ENCODE measurements at regions not wholly inside any gene's neighbourhood (a gene's known extent, or its start where the extent isn't known, plus 50 kb on each side); places are given as distances from the start of the nearest gene placed in this dataset.

DNA sequence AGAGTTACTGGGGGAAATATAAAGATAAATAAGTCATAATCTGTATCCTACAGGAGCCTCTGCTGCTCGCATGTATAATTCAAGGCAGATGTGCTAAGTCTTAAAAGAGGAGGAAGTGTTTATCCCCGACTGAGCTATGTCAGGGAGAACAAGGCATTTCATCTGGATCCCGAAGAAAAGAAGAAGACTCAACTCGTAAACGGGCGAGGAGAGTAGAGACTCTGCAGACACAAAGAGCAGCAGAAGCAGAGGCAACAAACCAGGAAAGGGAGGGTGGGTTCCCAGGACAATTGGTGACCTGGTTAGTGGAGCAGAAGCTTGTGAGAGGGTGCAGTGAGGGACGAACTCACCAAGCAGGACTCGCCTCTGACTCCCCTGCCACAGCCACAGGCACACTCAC, 368.6 kb downstream of the EIPR1 start:
- 22 to 26% methylated on average over 8 of the region's 8 CpGs for WGBS, 2 donors
- TF ChIP-seq, protein P1, sequence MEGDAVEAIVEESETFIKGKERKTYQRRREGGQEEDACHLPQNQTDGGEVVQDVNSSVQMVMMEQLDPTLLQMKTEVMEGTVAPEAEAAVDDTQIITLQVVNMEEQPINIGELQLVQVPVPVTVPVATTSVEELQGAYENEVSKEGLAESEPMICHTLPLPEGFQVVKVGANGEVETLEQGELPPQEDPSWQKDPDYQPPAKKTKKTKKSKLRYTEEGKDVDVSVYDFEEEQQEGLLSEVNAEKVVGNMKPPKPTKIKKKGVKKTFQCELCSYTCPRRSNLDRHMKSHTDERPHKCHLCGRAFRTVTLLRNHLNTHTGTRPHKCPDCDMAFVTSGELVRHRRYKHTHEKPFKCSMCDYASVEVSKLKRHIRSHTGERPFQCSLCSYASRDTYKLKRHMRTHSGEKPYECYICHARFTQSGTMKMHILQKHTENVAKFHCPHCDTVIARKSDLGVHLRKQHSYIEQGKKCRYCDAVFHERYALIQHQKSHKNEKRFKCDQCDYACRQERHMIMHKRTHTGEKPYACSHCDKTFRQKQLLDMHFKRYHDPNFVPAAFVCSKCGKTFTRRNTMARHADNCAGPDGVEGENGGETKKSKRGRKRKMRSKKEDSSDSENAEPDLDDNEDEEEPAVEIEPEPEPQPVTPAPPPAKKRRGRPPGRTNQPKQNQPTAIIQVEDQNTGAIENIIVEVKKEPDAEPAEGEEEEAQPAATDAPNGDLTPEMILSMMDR (IDR thresholded peaks at IDR 0.05), result no peak
- no peak for TF ChIP-seq POLR2A (IDR thresholded peaks at IDR 0.05)

DNA sequence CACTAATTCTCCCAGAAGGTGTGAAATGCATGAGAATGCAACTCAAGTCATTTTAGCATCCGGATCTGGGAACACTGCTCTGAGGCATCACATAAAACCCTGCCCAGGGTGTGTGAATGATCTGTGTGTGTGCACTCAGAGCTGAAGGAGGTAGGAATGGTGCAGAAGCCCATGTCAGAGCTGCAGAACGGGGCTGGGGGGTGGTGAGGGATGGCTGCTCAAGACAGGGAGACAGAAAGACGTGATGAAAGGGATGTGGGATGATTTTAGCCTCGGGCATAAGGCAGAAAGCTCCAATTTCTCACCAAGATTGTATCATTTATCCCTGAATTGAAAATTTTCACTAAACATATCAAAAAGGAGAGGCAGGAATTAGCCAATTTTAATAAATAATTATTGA, 369.1 kb downstream of the EIPR1 start:
- no peak for TF ChIP-seq POLR2A (IDR thresholded peaks at IDR 0.05)
- TF ChIP-seq, protein P1 (IDR thresholded peaks at IDR 0.05), result no peak
- no peak for DNase-seq (ENCODE audit: low spot score in 2 of 2)
- 15 to 20% methylated on average over 4 of the region's 4 CpGs for WGBS, 2 donors
- intact Hi-C loops (cut with DNase I; ENCODE audit: low total_unique reads), result no loop called here
- no peak overlapping the region for H3K4me3 ChIP-seq (ENCODE audit: low read depth, poor library complexity, severe bottlenecking)

More for the DNA sequence above, 368.6 kb downstream of the EIPR1 start:
- DNase-seq (ENCODE audit: low spot score in 2 of 2), result no peak
- H3K4me3 ChIP-seq (ENCODE audit: low read depth, poor library complexity, severe bottlenecking), result no peak overlapping the region
- intact Hi-C loops (cut with DNase I; ENCODE audit: low total_unique reads), result no loop called here

DNA sequence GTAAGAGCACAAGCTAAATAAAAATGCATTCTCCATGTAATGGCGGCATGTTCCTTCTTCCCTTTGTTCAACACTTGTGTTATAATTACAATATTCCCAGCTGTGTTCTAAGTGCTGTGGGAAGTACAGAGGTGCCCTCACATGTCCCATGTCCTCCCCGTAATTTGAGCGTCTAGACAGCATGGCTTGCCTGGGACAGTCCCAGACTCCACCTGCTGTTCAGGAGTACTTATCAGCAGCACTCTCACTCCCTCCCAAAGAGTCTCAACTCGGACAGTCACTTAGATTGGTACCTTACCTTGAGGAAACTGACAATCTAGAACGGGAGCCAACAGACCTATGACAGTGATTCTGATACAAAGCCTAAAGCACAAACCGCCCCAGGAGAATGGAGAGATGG, 370.5 kb downstream of the EIPR1 start:
- H3K4me3 ChIP-seq (ENCODE audit: low read depth, poor library complexity, severe bottlenecking), result no peak overlapping the region
- 85 to 86% methylated on average over 6 of the region's 6 CpGs for WGBS, 2 donors
- TF ChIP-seq POLR2A (IDR thresholded peaks at IDR 0.05), result no peak
- TF ChIP-seq, protein P1 (IDR thresholded peaks at IDR 0.05), result no peak
- intact Hi-C loops (cut with DNase I; ENCODE audit: low total_unique reads), result no loop called here
- DNase-seq (ENCODE audit: low spot score in 2 of 2), result no peak

DNA sequence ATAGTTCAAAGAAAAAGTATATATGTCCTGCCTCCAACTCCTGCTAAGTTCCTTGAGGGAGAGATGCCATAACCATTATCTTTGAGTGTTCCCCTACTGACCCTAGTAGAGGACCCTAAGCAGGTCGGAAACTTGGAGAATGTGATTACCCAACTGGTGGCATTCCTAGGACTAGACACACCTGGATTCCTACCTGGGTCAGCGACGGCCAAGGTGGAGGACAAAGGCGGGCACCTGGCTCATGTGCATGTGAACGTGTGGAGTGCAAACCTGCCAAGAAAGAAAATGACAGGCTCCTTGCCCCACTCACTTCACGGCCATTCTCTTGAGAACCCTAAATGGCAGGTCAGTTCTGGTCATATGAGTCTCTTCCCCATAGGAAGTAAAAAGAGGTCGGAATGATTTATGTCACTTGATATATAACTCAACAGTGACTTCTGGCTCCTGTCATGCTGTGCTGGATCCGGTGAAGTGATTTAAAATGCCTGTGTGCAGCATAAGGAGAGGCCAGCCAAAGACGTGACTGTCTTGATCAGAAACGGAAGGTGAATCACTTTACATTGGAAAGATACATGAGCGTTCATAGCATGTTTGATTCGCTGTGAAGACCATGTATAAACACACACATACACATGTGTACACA, 371.6 kb downstream of the EIPR1 start:
- TF ChIP-seq, protein P1 (IDR thresholded peaks at IDR 0.05), result no peak
- no peak for TF ChIP-seq POLR2A (IDR thresholded peaks at IDR 0.05)
- intact Hi-C loops (cut with DNase I; ENCODE audit: low total_unique reads), result no loop called here
- DNase-seq (ENCODE audit: low spot score in 2 of 2), result no peak
- H3K4me3 ChIP-seq (ENCODE audit: low read depth, poor library complexity, severe bottlenecking), result no peak overlapping the region
- 67 to 72% methylated on average over 12 of the region's 12 CpGs for WGBS, 2 donors

DNA sequence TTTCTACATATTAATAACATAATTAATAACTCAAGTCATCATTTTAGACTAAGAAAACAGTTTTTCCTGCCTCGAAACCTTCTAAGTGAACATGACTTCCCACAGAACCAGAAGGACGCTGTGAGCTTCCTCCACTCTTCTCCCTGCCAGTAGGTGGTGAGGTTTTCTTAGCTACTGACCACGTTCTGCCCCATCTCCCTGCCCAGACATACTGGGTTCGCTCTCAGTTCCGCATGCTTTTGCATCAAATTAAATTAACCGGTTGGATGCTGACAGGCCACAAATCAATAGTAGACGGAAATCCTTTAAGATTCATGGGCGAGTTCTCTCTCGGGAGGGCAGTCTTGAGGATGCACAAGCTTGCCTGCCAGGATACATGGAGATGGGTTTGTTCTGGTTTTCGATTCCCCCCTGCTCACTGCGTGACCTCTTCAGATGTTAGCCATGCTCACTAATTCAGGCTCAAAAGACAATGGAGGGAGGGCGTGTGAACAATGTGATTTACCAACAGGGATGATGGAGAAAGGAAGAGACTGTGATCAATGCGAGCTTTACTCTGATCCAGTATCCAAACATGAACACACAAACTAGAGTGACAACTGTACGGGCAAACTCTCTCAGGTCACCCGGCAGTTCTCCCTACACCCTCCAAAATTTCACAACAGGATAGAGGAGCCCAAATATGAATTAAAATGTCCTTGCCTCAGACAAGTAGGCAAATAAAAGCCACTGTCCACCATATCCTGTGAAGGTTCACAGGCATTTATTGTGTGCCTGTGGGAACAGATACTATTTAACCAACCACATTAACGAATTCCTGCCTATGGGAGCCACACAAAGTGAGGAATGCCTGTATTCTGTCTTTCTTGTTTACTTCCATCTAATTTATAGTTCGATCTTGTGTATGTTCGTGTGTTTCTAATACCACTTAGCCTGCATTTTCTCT, 375.7 kb downstream of the EIPR1 start:
- intact Hi-C loops (cut with DNase I; ENCODE audit: low total_unique reads), result no loop called here
- TF ChIP-seq POLR2A (IDR thresholded peaks at IDR 0.05), result no peak
- TF ChIP-seq, protein P1 (IDR thresholded peaks at IDR 0.05), result no peak
- no peak overlapping the region for H3K4me3 ChIP-seq (ENCODE audit: low read depth, poor library complexity, severe bottlenecking)
- DNase-seq (ENCODE audit: low spot score in 2 of 2), result no peak
- 44 to 46% methylated on average over 18 of the region's 18 CpGs for WGBS, 2 donors

All from lower leg skin (tissue), 4 donors.